LNCAP (cell line): ENCODE measurements at regions not wholly inside any gene's neighbourhood (a gene's known extent, or its start where the extent isn't known, plus 50 kb on each side); places are given as distances from the start of the nearest gene placed in this dataset.

ENCODE experiments used
- CTCF ChIP-seq: fragments of 450-650 bp; IDR thresholded peaks from 2 replicates; pipeline ENCODE4 v1.5.1; 2017; ENCODE audit warnings: mild to moderate bottlenecking

GRCh38 chr22:48398181-48398905, 1429.3 kb downstream of the BRD1 start:
- TF ChIP-seq CTCF: no peak

GRCh38 chr22:48397531-48398180, 1430.0 kb downstream of the BRD1 start:
- no peak for TF ChIP-seq CTCF

- TF ChIP-seq CTCF: no peak
These were observed 1430.7 kb downstream of the BRD1 start for GRCh38 chr22:48396785-48397530.

- no peak for TF ChIP-seq CTCF
These were observed 1431.4 kb downstream of the BRD1 start for GRCh38 chr22:48396091-48396784.

- TF ChIP-seq CTCF: no peak
These were observed 1432.5 kb downstream of the BRD1 start for GRCh38 chr22:48395201-48395600.

- TF ChIP-seq CTCF: no peak
These were observed 1432.9 kb downstream of the BRD1 start for GRCh38 chr22:48394787-48395186.

- no peak for TF ChIP-seq CTCF
These were observed 1433.8 kb downstream of the BRD1 start for GRCh38 chr22:48393885-48394284.
